ENCODE measurements at regions not wholly inside any gene's neighbourhood (a gene's known extent, or its start where the extent isn't known, plus 50 kb on each side); places are given as distances from the start of the nearest gene placed in this dataset.
"Not testable (repeated sequence)": the region's sequence is repeated elsewhere in the genome, so short reads cannot be mapped to it uniquely, and the experiment has no call there.

DNA sequence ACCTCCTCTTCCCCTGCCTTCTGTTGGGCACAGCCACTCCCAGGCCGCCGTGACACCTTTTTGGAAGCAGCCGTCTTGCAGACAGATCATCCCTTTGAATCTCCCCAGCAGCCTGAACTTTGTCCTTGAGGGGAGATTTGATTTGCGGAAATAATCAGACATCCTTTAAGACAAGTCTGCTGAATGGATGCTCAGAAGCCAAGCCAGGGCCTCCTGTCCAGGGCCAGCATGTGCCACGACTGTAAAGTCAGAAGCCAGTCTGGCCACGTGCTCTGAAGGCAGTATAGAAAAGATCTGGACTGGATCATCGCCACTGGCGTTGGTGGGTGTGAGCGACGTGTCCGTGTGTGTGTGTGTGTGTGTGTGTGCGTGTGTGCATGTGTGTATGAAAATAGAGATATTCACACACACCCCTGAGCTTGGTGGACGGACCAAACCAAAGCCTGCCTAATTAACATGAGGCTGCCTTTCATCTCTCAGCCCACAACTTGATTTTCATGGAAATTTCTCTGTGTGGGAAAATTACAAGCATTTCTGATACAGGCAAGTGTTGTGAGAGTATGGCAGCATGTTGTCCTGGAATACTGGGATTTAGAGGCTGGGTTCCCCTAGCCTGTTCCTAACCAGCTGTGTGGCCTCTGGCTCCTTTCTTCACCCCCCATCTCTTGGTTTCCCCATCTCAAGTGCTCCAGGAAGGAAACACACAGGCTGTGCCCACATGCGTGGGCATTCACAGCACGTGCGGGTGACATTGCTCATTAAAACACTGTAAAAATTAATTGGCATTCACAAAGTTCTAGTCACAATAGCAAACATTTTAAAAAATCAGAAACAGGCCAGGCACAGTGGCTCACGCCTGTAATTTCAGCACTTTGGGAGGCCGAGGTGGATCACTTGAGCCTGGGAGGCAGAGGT, 61.8 kb upstream of the WNT7B start:
- in situ Hi-C loops (cut with HindIII; ENCODE audit: low pct_ligation_motif_present, low pct_unique_long_range_greater_than_20kb, low sequenced_read_pairs) = no loop called here

DNA sequence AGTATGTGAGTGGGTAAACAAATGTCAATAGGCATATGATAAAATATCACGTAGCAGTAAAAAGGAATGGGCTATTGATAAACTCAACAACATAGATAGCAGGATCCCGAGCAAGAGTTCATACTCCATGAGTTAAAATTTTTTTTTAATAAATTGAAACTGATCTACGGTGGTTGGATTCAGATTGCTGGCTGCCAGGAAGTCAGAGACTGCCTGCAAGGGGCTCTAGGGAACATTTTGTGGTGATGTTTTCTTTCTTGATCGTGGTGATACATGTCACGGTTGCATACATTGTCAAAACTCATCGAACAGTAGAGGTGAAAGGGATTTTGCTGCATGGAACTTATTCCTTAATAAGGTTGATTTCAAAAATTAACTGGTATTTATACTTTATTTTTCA, 62.6 kb upstream of the WNT7B start:
- DNase-seq = no peak
- in situ Hi-C loops (cut with HindIII; ENCODE audit: low pct_ligation_motif_present, low pct_unique_long_range_greater_than_20kb, low sequenced_read_pairs) = no loop called here

More for the DNA sequence above, 61.8 kb upstream of the WNT7B start:
- no peak for DNase-seq

- DNase-seq = no peak
- in situ Hi-C loops (cut with HindIII; ENCODE audit: low pct_ligation_motif_present, low pct_unique_long_range_greater_than_20kb, low sequenced_read_pairs) = no loop called here
Observed at GRCh38 chr22:46040471-46041465, 63.8 kb upstream of the WNT7B start.

GRCh38 chr22:46041642-46042041, 64.7 kb upstream of the WNT7B start:
- DNase-seq = no peak
- in situ Hi-C loops (cut with HindIII; ENCODE audit: low pct_ligation_motif_present, low pct_unique_long_range_greater_than_20kb, low sequenced_read_pairs) = no loop called here

DNA sequence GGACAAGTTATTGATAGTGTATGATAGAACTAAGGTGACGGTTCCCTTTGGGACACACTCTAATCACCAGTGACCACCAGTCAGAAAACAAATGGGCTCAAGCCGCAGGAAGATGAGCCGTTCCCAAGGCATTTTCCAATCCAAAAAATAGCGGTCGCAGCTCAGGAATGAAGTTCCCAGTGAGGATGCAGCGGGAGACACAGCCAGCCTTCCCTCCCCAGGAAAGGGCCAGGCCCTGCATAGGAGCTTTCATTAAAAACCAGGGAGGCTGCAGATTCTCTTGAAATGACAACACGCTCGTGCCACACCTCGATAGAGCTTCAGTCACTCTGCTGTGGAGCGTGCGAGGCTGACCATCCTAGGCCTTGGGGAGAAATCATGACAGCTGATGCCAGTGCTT, 65.8 kb upstream of the WNT7B start:
- DNase-seq = no peak
- in situ Hi-C loops (cut with HindIII; ENCODE audit: low pct_ligation_motif_present, low pct_unique_long_range_greater_than_20kb, low sequenced_read_pairs) = no loop called here

DNA sequence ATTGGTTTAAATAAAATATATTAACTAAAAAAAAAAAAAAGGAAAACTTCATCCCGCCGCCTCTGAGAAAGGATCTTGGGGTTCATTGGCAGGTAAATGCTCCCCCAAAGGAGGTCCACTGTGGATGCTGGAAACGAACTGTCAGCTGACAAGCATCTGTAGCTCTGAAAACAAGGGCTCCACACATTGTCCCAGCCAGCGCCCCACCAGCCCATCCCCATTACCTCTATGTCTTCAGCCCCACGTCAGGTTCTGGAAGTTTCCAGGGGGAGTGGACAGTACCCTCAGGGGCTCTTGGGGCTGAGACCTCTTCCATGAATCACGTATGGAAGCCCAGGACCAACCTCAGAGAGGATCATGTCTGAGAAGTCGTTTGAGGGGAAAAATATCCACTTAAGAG, 66.4 kb upstream of the WNT7B start:
- in situ Hi-C loops (cut with HindIII; ENCODE audit: low pct_ligation_motif_present, low pct_unique_long_range_greater_than_20kb, low sequenced_read_pairs) = no loop called here
- DNase-seq = no peak

DNA sequence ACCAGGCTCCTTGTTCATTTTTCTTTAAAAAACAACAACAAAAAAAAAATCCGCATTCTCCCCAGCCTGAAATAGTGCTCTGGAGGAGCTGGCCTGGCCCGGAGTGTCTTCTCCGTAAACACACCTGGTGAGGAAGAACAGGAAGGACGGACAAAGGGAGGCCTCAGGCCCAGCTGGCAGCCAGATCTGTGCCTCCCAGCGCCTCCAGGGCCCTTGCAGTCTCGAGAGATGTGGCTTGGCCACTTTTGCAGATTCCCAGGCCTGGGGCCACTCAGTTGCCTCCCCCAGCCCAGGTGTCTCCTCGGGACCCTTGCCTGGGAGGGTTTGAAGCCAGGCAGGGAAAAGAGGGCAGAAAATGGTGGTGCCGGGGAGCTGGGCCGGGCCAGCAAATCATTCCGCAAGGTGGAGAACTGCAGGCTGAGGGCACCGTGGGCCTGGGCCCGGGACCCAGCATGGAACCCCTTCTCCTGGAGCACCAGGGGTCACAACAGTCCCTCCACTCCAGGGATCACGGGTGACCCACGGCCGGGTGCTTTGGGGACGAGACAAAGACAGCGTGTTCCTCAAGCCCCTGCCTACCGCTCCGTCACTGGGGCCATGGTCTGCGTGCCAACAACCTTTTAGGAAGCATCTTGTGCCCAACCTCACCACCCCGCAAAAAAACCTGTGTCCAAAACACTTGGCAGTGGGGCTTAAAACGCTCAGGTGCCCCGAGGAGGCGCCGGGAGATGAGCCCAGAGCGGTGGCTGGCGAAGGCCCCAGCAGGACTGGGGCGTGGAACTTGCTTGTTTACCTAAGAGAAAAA, 67.1 kb upstream of the WNT7B start:
- no peak for DNase-seq

GRCh38 chr22:46044621-46045458, 67.9 kb upstream of the WNT7B start:
- no peak for DNase-seq
- in situ Hi-C loops (cut with HindIII; ENCODE audit: low pct_ligation_motif_present, low pct_unique_long_range_greater_than_20kb, low sequenced_read_pairs) = no loop called here

More for the DNA sequence above, 67.1 kb upstream of the WNT7B start:
- in situ Hi-C loops (cut with HindIII; ENCODE audit: low pct_ligation_motif_present, low pct_unique_long_range_greater_than_20kb, low sequenced_read_pairs) = no loop called here

DNA sequence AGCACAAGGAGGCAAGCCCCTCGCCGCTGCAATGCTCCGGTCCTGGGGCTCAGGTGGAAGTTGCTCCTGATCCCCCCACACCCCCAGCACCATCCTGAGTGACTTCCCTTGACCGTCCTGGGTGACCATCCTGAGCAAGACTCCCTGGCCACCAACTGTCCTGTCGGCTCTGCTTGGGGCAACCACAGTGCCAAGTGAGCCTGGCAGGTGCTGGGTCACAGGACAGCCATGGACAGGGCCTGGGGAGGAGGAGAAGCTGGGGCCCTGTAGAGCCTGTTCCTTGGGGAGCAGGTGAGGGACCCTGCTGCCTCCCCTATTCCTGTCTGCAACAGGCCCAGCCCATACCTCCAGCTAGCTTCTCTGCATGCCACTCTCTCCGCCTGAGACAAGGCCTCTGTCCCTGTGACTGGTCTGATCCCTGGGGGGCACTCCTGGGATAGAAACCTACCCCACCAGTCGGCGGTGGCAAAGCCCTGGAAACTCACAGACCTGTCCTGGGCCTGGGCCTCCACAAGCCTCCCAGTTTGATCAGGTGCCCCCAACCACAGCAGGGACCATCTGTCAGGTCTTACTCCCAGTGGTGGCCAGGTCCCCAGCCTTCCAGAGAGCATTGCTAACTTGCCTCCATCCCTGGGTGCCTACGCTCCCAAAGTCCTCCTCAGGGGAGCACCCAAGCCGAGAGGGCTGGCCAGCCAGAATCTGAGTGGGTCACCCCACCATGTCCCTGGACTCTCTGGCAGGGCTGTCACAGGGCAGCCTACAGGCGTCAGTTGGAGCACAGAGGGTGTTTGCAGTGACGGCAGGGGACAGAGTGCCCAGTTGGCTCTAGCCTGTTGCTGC, 68.7 kb upstream of the WNT7B start:
- DNase-seq = no peak
- in situ Hi-C loops (cut with HindIII; ENCODE audit: low pct_ligation_motif_present, low pct_unique_long_range_greater_than_20kb, low sequenced_read_pairs) = no loop called here

GRCh38 chr22:46046299-46046685, 69.3 kb upstream of the WNT7B start:
- DNase-seq = no peak
- in situ Hi-C loops (cut with HindIII; ENCODE audit: low pct_ligation_motif_present, low pct_unique_long_range_greater_than_20kb, low sequenced_read_pairs) = no loop called here

- DNase-seq = no peak
- in situ Hi-C loops (cut with HindIII; ENCODE audit: low pct_ligation_motif_present, low pct_unique_long_range_greater_than_20kb, low sequenced_read_pairs) = no loop called here
Observed at GRCh38 chr22:46047226-46047625, 70.3 kb upstream of the WNT7B start.

DNA sequence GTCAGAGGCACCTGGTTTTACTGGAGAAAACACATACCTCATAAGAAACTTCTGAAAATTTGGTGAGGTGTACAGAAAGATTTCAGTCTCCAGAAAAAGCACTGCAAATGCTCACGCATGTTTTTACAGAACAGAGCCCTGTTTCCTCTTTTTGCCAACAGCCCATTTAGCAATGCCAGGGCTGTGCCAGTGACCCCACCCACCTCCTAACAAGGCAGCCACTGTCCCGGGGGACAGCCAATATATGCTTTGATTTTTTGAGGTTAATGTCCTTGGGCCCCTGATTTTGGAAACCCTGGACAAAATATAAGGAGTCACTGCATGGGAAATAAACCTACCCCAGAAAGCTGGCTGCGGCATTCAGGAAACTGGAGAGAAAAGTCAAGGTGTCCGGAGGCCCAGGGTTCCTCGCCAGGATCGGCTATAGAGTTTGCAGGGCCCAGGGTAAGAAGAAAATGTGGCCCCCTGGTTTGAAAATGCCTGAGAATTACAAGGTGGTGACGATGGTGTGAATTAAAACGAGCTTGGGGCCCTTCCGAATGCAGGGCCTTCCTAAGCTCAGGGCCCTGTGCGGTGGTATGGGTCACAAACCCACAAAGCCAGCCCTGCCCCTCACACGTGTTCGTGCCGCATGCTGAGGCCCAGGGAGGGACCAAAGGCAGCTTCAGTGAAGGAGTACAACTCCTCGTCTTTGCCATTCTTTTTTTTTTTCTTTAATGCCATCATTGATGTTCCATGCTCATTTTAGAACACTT, 71.1 kb upstream of the WNT7B start:
- no peak for DNase-seq
- in situ Hi-C loops (cut with HindIII; ENCODE audit: low pct_ligation_motif_present, low pct_unique_long_range_greater_than_20kb, low sequenced_read_pairs) = no loop called here

DNA sequence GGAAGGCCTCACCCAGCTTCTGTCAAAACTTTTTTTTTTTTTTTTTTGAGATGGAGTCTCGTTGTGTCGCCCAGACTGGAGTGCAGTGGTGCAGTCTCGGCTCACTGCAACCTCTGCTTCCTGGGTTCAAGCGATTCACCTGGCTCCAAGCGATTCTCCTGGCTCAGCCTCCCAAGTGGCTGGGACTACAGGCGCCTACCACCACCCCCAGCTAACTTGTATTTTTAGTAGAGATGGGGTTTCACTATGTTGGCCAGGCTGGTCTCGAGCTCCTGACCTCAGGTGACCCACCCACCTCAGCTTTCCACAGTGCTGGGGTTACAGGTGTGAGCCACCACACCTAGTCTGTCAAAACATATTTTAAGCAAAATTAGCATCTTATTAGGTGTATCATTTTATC, 71.7 kb upstream of the WNT7B start:
- in situ Hi-C loops (cut with HindIII; ENCODE audit: low pct_ligation_motif_present, low pct_unique_long_range_greater_than_20kb, low sequenced_read_pairs) = not testable (repeated sequence)

DNA sequence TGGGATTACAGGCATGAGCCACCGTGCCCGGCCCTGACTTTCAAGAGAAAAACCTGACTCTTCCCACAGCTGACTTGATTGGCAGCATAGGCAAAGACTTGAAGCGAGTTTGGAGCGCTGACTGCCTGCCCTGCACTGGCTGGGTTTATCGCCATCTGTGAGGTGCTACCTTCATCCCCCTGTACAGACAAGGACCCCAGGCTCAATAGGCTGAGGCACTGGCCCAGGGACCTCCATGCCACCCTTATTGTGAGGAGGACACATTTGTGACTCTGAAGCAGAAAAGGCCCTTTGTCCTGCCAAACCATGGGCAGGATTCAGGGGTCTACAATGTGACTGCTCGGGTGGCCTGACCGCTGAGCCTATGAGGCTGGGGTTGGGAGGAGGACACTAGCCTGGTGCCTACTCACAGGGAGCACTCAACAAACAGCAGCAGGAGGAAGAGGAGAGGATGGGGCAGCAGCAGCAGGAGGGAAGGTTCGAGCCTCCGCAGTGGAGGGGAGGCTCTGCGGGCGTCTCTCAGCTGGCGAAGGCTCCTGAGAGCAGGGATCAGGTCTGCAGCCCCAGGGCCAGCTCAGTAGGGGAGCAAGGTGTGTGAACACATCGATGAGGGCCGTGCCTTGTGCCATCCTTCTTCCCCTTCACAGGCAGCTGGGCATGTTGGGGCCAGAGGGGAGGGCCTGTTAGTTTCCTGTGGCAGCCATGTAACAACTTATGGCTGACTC, 72.9 kb upstream of the WNT7B start:
- no peak for DNase-seq
- in situ Hi-C loops (cut with HindIII; ENCODE audit: low pct_ligation_motif_present, low pct_unique_long_range_greater_than_20kb, low sequenced_read_pairs) = no loop called here

More for the DNA sequence above, 71.7 kb upstream of the WNT7B start:
- not testable (repeated sequence) for DNase-seq

DNA sequence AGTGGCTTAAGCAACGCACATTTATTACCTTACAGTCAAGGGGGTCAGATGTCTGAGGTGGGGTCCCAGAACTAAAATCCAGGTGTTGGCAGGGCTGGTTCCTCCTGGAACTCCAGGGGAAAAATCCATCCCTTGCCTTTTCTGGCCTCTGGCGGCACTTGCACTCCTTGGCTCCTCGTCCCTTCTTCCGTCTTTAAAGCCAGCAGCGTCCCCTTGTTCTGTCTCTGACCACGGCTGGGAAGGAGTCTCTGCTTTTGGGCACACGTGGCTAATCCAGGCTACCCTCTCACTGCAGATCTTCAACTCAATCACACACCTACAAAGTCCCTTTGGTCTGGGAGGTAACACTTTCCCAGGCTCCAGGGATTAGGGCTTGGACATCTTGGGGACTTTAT, 73.5 kb upstream of the WNT7B start:
- DNase-seq = no peak
- in situ Hi-C loops (cut with HindIII; ENCODE audit: low pct_ligation_motif_present, low pct_unique_long_range_greater_than_20kb, low sequenced_read_pairs) = no loop called here
